SK-N-SH (cell line): ENCODE measurements at regions not wholly inside any gene's neighbourhood (a gene's known extent, or its start where the extent isn't known, plus 50 kb on each side); places are given as distances from the start of the nearest gene placed in this dataset.

Experiments used
- CTCF ChIP-seq: fragments of 200-600 bp; sonication (generic); IDR thresholded peaks from 2 replicates; pipeline ENCODE4 v1.6.1; 2017; ENCODE audit warnings: antibody characterized with exemption, mild to moderate bottlenecking, moderate library complexity
- EP300 ChIP-seq, 2 experiments: IDR thresholded peaks; 2 replicates each; pipeline versions ENCODE4 v1.4.0 to v1.6.1; 2012; ENCODE audit warnings: borderline replicate concordance in 1 of 2, low read depth in 1 of 2, low read length in 1 of 2
- GATA2 ChIP-seq: sonication (generic); formaldehyde crosslinking; IDR thresholded peaks from 2 replicates; pipeline ENCODE4 v1.5.0; 2020; ENCODE audit warnings: mild to moderate bottlenecking, missing genetic modification reagents
- JUND ChIP-seq: IDR thresholded peaks from 2 replicates; pipeline ENCODE4 v1.4.0; 2012
- MAX ChIP-seq: IDR thresholded peaks from 2 replicates; pipeline ENCODE4 v1.4.0; 2012; ENCODE audit warnings: low read depth
- MEF2A ChIP-seq: IDR thresholded peaks from 2 replicates; pipeline ENCODE4 v1.4.0; 2012; ENCODE audit warnings: low read depth, borderline replicate concordance
- NRF1 ChIP-seq: IDR thresholded peaks from 2 replicates; pipeline ENCODE4 v1.6.1; 2012; ENCODE audit warnings: low read depth, mild to moderate bottlenecking, low read length
- POLR2AphosphoS5 ChIP-seq: IDR thresholded peaks from 2 replicates; pipeline ENCODE4 v1.6.1; 2012; ENCODE audit warnings: low read depth, low read length
- RAD21 ChIP-seq: IDR thresholded peaks from 2 replicates; pipeline ENCODE4 v1.6.1; 2012; ENCODE audit warnings: mild to moderate bottlenecking, low read length
- RFX5 ChIP-seq: IDR thresholded peaks from 2 replicates; pipeline ENCODE4 v1.6.1; 2012; ENCODE audit warnings: mild to moderate bottlenecking, improper control_type of control experiment, low read length
- TAF1 ChIP-seq: IDR thresholded peaks from 2 replicates; pipeline ENCODE4 v1.6.1; 2012; ENCODE audit warnings: low read depth, mild to moderate bottlenecking, low read length, moderate library complexity, borderline replicate concordance
- USF2 ChIP-seq: fragments of 150-350 bp; IDR thresholded peaks from 2 replicates; pipeline ENCODE4 v1.6.1; 2017; ENCODE audit warnings: antibody characterized with exemption, low read length, low read depth, borderline replicate concordance
- YY1 ChIP-seq: IDR thresholded peaks from 2 replicates; pipeline ENCODE4 v1.4.0; 2012; ENCODE audit warnings: low read depth, mild to moderate bottlenecking

GRCh38 chr15:36428102-36428845, 151.2 kb upstream of the CDIN1 start:
- no peak; the same call in 1 of the 2 replicates for TF ChIP-seq CTCF
- TF ChIP-seq RAD21 = no peak
- TF ChIP-seq USF2 = no peak
- TF ChIP-seq MEF2A = peak; percentile 90
- peak; percentile 91 for TF ChIP-seq POLR2AphosphoS5
- TF ChIP-seq YY1 = 0 out of 2 replicates have a peak, but pooled peaks have one; percentile 25
- TF ChIP-seq JUND = peak; percentile 99
- TF ChIP-seq TAF1 = no peak
- no peak for TF ChIP-seq RFX5
- 0 out of 2 replicates have a peak, but pooled peaks have one; percentile 7 for TF ChIP-seq MAX
- no peak for TF ChIP-seq GATA2 (CRISPR knock-in tag)
- no peak for TF ChIP-seq NRF1
- peak; percentile 53 to 99 for TF ChIP-seq EP300 (IDR thresholded peaks at IDR 0.05; ENCODE audit: borderline replicate concordance in 1 of 2, low read depth in 1 of 2, low read length in 1 of 2)
